Endothelial cell of umbilical vein (primary cell): ENCODE measurements at regions not wholly inside any gene's neighbourhood (a gene's known extent, or its start where the extent isn't known, plus 50 kb on each side); places are given as distances from the start of the nearest gene placed in this dataset.

Experiments
- CTCF ChIP-seq, 2 donors: IDR thresholded peaks; 1 replicate in 1 of 2; 2 replicates in 1 of 2; pipeline ENCODE4 v1.5.1; 2011; ENCODE audit warnings: low read length in 2 of 2, mild to moderate bottlenecking in 2 of 2, moderate library complexity in 2 of 2, control low read depth in 1 of 2, inconsistent platforms in 1 of 2, low read depth in 1 of 2; ENCODE audit not compliant: insufficient read depth in 1 of 2; ENCODE audit errors: extremely low read depth in 1 of 2
- EZH2 ChIP-seq: IDR thresholded peaks from 2 replicates; pipeline ENCODE4 v1.6.1; 2012; ENCODE audit warnings: borderline replicate concordance, low read depth, mild to moderate bottlenecking, moderate library complexity, low read length, inconsistent platforms; ENCODE audit not compliant: severe bottlenecking
- GATA2 ChIP-seq: IDR thresholded peaks from 2 replicates; pipeline ENCODE4 v1.7.0; 2011; ENCODE audit warnings: low read depth, mild to moderate bottlenecking, moderate library complexity, mixed read lengths, low read length; ENCODE audit not compliant: insufficient read length, insufficient read depth
- POLR2A ChIP-seq: IDR thresholded peaks from 2 replicates; pipeline ENCODE4 v1.6.1; 2012; ENCODE audit warnings: low read depth, mild to moderate bottlenecking, control low read depth, low read length
- POLR2AphosphoS5 ChIP-seq: IDR thresholded peaks from 2 replicates; pipeline ENCODE4 v1.6.1; 2012; ENCODE audit warnings: low read depth, mild to moderate bottlenecking, control low read depth, low read length, moderate library complexity; ENCODE audit not compliant: insufficient read depth

GRCh38 chr10:124341768-124342135 is 77.0 kb downstream of the OAT start:
- TF ChIP-seq CTCF (IDR thresholded peaks at IDR 0.05; ENCODE audit: extremely low read depth in 1 of 2, insufficient read depth in 1 of 2, low read depth in 1 of 2, low read length in 2 of 2) = no peak
- no peak for TF ChIP-seq POLR2A
- TF ChIP-seq EZH2 = no peak
- no peak for TF ChIP-seq POLR2AphosphoS5
- no peak for TF ChIP-seq GATA2
